ENCODE measurements at regions not wholly inside any gene's neighbourhood (a gene's known extent, or its start where the extent isn't known, plus 50 kb on each side); places are given as distances from the start of the nearest gene placed in this dataset.

DNA sequence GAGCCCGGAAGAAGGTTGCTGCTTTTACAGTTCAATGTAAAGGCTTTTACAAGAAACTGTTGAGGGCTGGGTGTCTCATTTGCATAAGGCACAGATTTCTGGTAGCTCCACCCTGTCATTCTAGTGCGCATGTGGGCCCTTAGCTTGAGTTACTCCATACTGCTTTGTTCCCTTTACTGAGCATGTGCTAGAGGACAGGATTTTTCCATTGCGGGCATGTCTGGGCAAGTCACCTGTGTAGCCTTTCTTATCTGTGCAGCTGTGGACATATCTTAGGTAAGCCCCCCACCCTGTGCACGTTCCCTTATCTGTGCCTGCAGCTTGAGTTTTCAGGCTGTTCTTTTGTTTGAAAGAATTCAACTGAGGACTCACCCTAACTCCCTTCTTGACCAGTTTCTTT lies 56.2 kb upstream of the ARHGAP5 start:
- Histone ChIP-seq H3K23ac (ENCODE audit: low read length) (no peak overlapping the region), H4K8ac (ENCODE audit: low read depth, low read length) (peak overlapping the region; percentile 46), H3K27ac (ENCODE audit: low read depth, low read length) (no peak overlapping the region), H3K9ac (ENCODE audit: low read length) (no peak overlapping the region), H3K9me3 (ENCODE audit: insufficient read depth, low read depth, low read length) (no peaks in the 10 kb centered on the region), H3K4me3 (ENCODE audit: low read depth, low read length) (no peak overlapping the region), H3K14ac (ENCODE audit: low read length) (no peak overlapping the region), H3K4me2 (ENCODE audit: low read length) (no peak overlapping the region), H4K12ac (ENCODE audit: low read depth, low read length) (no peak overlapping the region), H2BK12ac (ENCODE audit: low read length) (peak overlapping the region; percentile 88), H2BK5ac (ENCODE audit: low read depth, low read length, poor library complexity) (peak overlapping the region; percentile 81), H4K91ac (ENCODE audit: low read depth, low read length) (peak overlapping the region; percentile 64), H3K4ac (ENCODE audit: low read depth, low read length) (no peak overlapping the region), H3K79me2 (ENCODE audit: control insufficient read depth, insufficient read depth, low read length, poor library complexity) (no peaks in the 10 kb centered on the region), H3K79me1 (ENCODE audit: low read length) (peaks cover 8% of the 10 kb centered on the region), H2BK120ac (ENCODE audit: insufficient read depth, low read length, poor library complexity) (peak overlapping the region; percentile 74), H3K36me3 (ENCODE audit: control insufficient read depth in 1 of 2, insufficient read depth in 2 of 2, low read length in 2 of 2) (no peaks in the 10 kb centered on the region), H2AK5ac (ENCODE audit: low read length) (no peak overlapping the region), H3K27me3 (ENCODE audit: insufficient read depth, low read length) (no peaks in the 10 kb centered on the region), H3K4me1 (ENCODE audit: control insufficient read depth in 1 of 2, insufficient read depth in 2 of 2, low read length in 2 of 2) (peaks cover 1 to 10% of the 10 kb centered on the region in 2 experiments), H3K18ac (ENCODE audit: low read length) (no peak overlapping the region), H2AFZ (ENCODE audit: insufficient read depth, low read length, poor library complexity) (peak overlapping the region; percentile 5)
- no CpG with 5 or more reads among the region's 4 CpGs for WGBS (ENCODE audit: extremely low coverage, insufficient coverage, insufficient read length)
- no peak for DNase-seq

DNA sequence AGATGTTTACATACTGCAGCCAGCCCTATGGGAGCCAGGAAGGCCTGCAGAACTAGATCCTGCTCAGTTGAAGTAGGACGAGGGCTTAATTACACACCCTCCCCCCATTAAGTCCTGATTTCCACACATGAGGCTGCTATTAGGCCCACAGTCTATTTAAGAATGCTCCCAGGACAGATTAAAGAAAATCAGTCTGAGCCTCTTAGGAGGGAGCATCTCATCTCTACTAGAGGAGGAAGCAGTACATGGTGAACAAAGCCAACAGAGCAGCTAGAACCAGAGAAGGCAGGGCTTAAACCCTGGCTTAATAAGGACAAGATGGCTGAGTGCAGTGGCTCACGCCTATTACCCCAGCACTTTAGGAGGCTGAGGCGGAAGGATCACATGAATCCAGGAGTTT lies 55.8 kb upstream of the ARHGAP5 start:
- no peak overlapping the region for H3K27ac ChIP-seq (ENCODE audit: low read depth, low read length)
- DNase-seq: no peak
- H3K4me2 ChIP-seq (ENCODE audit: low read length): no peak overlapping the region
- H3K9ac ChIP-seq (ENCODE audit: low read length): no peak overlapping the region
- no peak overlapping the region for H3K18ac ChIP-seq (ENCODE audit: low read length)
- no peak overlapping the region for H4K12ac ChIP-seq (ENCODE audit: low read depth, low read length)
- H3K79me2 ChIP-seq (ENCODE audit: control insufficient read depth, insufficient read depth, low read length, poor library complexity): no peaks in the 10 kb centered on the region
- peak overlapping the region; percentile 81 for H2BK5ac ChIP-seq (ENCODE audit: low read depth, low read length, poor library complexity)
- no peaks in the 10 kb centered on the region for H3K36me3 ChIP-seq (ENCODE audit: control insufficient read depth in 1 of 2, insufficient read depth in 2 of 2, low read length in 2 of 2)
- H3K27me3 ChIP-seq (ENCODE audit: insufficient read depth, low read length): no peaks in the 10 kb centered on the region
- no peaks in the 10 kb centered on the region for H3K9me3 ChIP-seq (ENCODE audit: insufficient read depth, low read depth, low read length)
- H2BK12ac ChIP-seq (ENCODE audit: low read length): peak overlapping the region; percentile 88
- H2AFZ ChIP-seq (ENCODE audit: insufficient read depth, low read length, poor library complexity): peak overlapping the region; percentile 5
- H3K4me3 ChIP-seq (ENCODE audit: low read depth, low read length): no peak overlapping the region
- peak overlapping the region; percentile 76 for H4K91ac ChIP-seq (ENCODE audit: low read depth, low read length)
- WGBS (ENCODE audit: extremely low coverage, insufficient coverage, insufficient read length): no CpG with 5 or more reads among the region's 3 CpGs
- peaks cover 8% of the 10 kb centered on the region for H3K79me1 ChIP-seq (ENCODE audit: low read length)
- no peak overlapping the region for H3K23ac ChIP-seq (ENCODE audit: low read length)
- peak overlapping the region; percentile 74 for H2BK120ac ChIP-seq (ENCODE audit: insufficient read depth, low read length, poor library complexity)
- peaks cover 0 to 10% of the 10 kb centered on the region in 2 experiments for H3K4me1 ChIP-seq (ENCODE audit: control insufficient read depth in 1 of 2, insufficient read depth in 2 of 2, low read length in 2 of 2)
- no peak overlapping the region for H2AK5ac ChIP-seq (ENCODE audit: low read length)
- H3K14ac ChIP-seq (ENCODE audit: low read length): peak overlapping the region; percentile 55
- peak overlapping the region; percentile 81 for H4K8ac ChIP-seq (ENCODE audit: low read depth, low read length)
- no peak overlapping the region for H3K4ac ChIP-seq (ENCODE audit: low read depth, low read length)

DNA sequence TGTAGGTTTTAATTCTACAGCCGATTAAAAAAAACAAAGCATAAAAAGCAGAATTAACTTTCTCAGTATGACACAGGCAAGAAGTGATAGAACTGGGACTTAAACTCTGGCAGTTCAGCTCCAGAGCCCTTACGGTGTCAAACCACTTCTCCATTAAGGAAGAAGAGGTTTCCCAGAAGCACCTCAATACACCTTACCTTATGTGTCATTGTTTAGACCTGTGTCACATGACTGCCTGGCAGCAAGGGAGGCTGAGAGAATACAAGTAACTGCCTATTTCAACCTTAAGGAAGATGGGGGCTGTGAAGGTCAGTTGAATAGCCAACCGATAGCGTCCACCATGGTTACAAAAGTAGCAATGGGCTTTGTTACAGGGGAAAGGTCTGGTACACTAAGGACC lies 54.6 kb upstream of the ARHGAP5 start:
- Histone ChIP-seq H4K8ac (ENCODE audit: low read depth, low read length) (no peak overlapping the region), H3K23ac (ENCODE audit: low read length) (no peak overlapping the region), H4K12ac (ENCODE audit: low read depth, low read length) (no peak overlapping the region), H2BK12ac (ENCODE audit: low read length) (no peak overlapping the region), H4K91ac (ENCODE audit: low read depth, low read length) (no peak overlapping the region), H2AK5ac (ENCODE audit: low read length) (no peak overlapping the region), H3K36me3 (ENCODE audit: control insufficient read depth in 1 of 2, insufficient read depth in 2 of 2, low read length in 2 of 2) (no peaks in the 10 kb centered on the region), H3K4ac (ENCODE audit: low read depth, low read length) (no peak overlapping the region), H3K79me1 (ENCODE audit: low read length) (peaks cover 8% of the 10 kb centered on the region), H3K18ac (ENCODE audit: low read length) (no peak overlapping the region), H2AFZ (ENCODE audit: insufficient read depth, low read length, poor library complexity) (no peak overlapping the region), H3K79me2 (ENCODE audit: control insufficient read depth, insufficient read depth, low read length, poor library complexity) (no peaks in the 10 kb centered on the region), H2BK5ac (ENCODE audit: low read depth, low read length, poor library complexity) (no peak overlapping the region), H2BK120ac (ENCODE audit: insufficient read depth, low read length, poor library complexity) (no peak overlapping the region), H3K4me3 (ENCODE audit: low read depth, low read length) (no peak overlapping the region), H3K14ac (ENCODE audit: low read length) (no peak overlapping the region), H3K4me1 (ENCODE audit: control insufficient read depth in 1 of 2, insufficient read depth in 2 of 2, low read length in 2 of 2) (peaks cover 0 to 10% of the 10 kb centered on the region in 2 experiments), H3K9ac (ENCODE audit: low read length) (no peak overlapping the region), H3K9me3 (ENCODE audit: insufficient read depth, low read depth, low read length) (no peaks in the 10 kb centered on the region), H3K4me2 (ENCODE audit: low read length) (no peak overlapping the region), H3K27ac (ENCODE audit: low read depth, low read length) (no peak overlapping the region), H3K27me3 (ENCODE audit: insufficient read depth, low read length) (no peaks in the 10 kb centered on the region)
- WGBS (ENCODE audit: extremely low coverage, insufficient coverage, insufficient read length): no CpG with 5 or more reads among the region's 4 CpGs
- no peak for DNase-seq

DNA sequence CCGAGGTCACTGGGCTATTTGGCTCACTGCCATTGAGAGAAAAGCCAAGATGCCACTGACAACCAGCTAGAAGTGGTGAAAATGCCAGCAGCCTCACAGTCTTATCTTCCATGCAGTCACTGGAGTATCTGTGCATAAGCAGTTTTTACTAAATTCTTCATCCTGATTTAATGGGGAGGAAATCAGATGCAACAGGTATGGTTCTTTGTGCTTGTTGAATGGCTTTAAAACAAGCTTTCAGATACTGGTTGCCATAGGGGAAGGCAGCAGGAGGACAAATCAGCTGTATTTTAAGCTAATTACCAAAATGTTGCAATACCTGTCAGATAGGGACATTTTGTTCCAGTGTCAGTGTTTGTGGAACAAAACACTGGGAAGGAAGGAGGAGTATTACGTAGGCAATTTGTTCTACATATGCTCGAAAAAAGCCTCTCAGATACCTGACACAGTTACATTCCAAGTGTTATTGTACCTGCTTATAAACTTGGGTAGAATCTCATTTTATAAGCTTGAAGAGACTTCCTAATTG lies 54.1 kb upstream of the ARHGAP5 start:
- peaks cover 8% of the 10 kb centered on the region for H3K79me1 ChIP-seq (ENCODE audit: low read length)
- H3K27me3 ChIP-seq (ENCODE audit: insufficient read depth, low read length): no peaks in the 10 kb centered on the region
- no CpG with 5 or more reads among the region's 3 CpGs for WGBS (ENCODE audit: extremely low coverage, insufficient coverage, insufficient read length)
- H2AK5ac ChIP-seq (ENCODE audit: low read length): no peak overlapping the region
- H2BK12ac ChIP-seq (ENCODE audit: low read length): no peak overlapping the region
- H2BK120ac ChIP-seq (ENCODE audit: insufficient read depth, low read length, poor library complexity): no peak overlapping the region
- peaks cover 0 to 10% of the 10 kb centered on the region in 2 experiments for H3K4me1 ChIP-seq (ENCODE audit: control insufficient read depth in 1 of 2, insufficient read depth in 2 of 2, low read length in 2 of 2)
- H3K79me2 ChIP-seq (ENCODE audit: control insufficient read depth, insufficient read depth, low read length, poor library complexity): no peaks in the 10 kb centered on the region
- DNase-seq: no peak
- no peak overlapping the region for H3K4ac ChIP-seq (ENCODE audit: low read depth, low read length)
- H4K8ac ChIP-seq (ENCODE audit: low read depth, low read length): no peak overlapping the region
- no peak overlapping the region for H3K18ac ChIP-seq (ENCODE audit: low read length)
- no peaks in the 10 kb centered on the region for H3K36me3 ChIP-seq (ENCODE audit: control insufficient read depth in 1 of 2, insufficient read depth in 2 of 2, low read length in 2 of 2)
- no peak overlapping the region for H3K23ac ChIP-seq (ENCODE audit: low read length)
- H3K14ac ChIP-seq (ENCODE audit: low read length): no peak overlapping the region
- no peak overlapping the region for H3K9ac ChIP-seq (ENCODE audit: low read length)
- no peak overlapping the region for H3K4me3 ChIP-seq (ENCODE audit: low read depth, low read length)
- no peak overlapping the region for H3K4me2 ChIP-seq (ENCODE audit: low read length)
- no peak overlapping the region for H4K91ac ChIP-seq (ENCODE audit: low read depth, low read length)
- H2BK5ac ChIP-seq (ENCODE audit: low read depth, low read length, poor library complexity): no peak overlapping the region
- H2AFZ ChIP-seq (ENCODE audit: insufficient read depth, low read length, poor library complexity): no peak overlapping the region
- no peak overlapping the region for H4K12ac ChIP-seq (ENCODE audit: low read depth, low read length)
- H3K27ac ChIP-seq (ENCODE audit: low read depth, low read length): no peak overlapping the region
- H3K9me3 ChIP-seq (ENCODE audit: insufficient read depth, low read depth, low read length): no peaks in the 10 kb centered on the region
